GM20000 (cell line): ENCODE measurements at regions not wholly inside any gene's neighbourhood (a gene's known extent, or its start where the extent isn't known, plus 50 kb on each side); places are given as distances from the start of the nearest gene placed in this dataset.

Experiments used
- DNase-seq: peaks from one replicate; pipeline ENCODE4 v3.0.0; 2012; ENCODE audit warnings: low spot score
- CTCF ChIP-seq: IDR thresholded peaks from 2 replicates; pipeline ENCODE4 v1.5.1; 2012; ENCODE audit warnings: mild to moderate bottlenecking, control low read depth; ENCODE audit errors: extremely low read depth, missing control alignments

- no peak for TF ChIP-seq CTCF
- DNase-seq, result no peak
These were observed 293.6 kb downstream of the SHQ1 start for GRCh38 chr3:72554689-72555088.

- TF ChIP-seq CTCF, result no peak
- DNase-seq, result no peak
These were observed 294.9 kb downstream of the SHQ1 start for GRCh38 chr3:72553298-72553697.

GRCh38 chr3:72550582-72551262 lies 297.5 kb downstream of the SHQ1 start:
- no peak for TF ChIP-seq CTCF

GRCh38 chr3:72549761-72550581 lies 298.3 kb downstream of the SHQ1 start:
- DNase-seq, result peak; percentile 33
- TF ChIP-seq CTCF, result no peak

More at GRCh38 chr3:72550582-72551262, 297.5 kb downstream of the SHQ1 start:
- DNase-seq, result peak; percentile 36

GRCh38 chr3:72548981-72549380 lies 299.3 kb downstream of the SHQ1 start:
- TF ChIP-seq CTCF, result no peak
- DNase-seq, result no peak

- TF ChIP-seq CTCF, result no peak
- DNase-seq, result no peak
These were observed 299.8 kb downstream of the SHQ1 start for GRCh38 chr3:72548461-72548860.

GRCh38 chr3:72547183-72547582 lies 301.1 kb downstream of the SHQ1 start:
- no peak for TF ChIP-seq CTCF
- no peak for DNase-seq
